ENCODE measurements at regions not wholly inside any gene's neighbourhood (a gene's known extent, or its start where the extent isn't known, plus 50 kb on each side); places are given as distances from the start of the nearest gene placed in this dataset.

GRCh38 chr1:95384567-95384966 lies 150.6 kb downstream of the RWDD3 start:
- peak; percentile 38 to 86 for DNase-seq (ENCODE audit: low read depth in 1 of 2, low spot score in 2 of 2)
- Histone ChIP-seq H2AK5ac (ENCODE audit: low read depth, low read length) (no peak overlapping the region), H3K4me2 (ENCODE audit: insufficient read depth in 1 of 2, low read depth in 2 of 2, low read length in 2 of 2) (no peak overlapping the region), H3K23ac (ENCODE audit: insufficient read length) (no peak overlapping the region), H3K36me3 (ENCODE audit: control insufficient read depth in 2 of 4, insufficient read depth in 4 of 4, low read length in 3 of 4) (no peaks in the 10 kb centered on the region), H3K9me3 (ENCODE audit: insufficient read depth in 2 of 2, low read depth in 1 of 2, low read length in 1 of 2) (no peaks in the 10 kb centered on the region), H3K18ac (ENCODE audit: extremely low read depth, low read length) (no peak overlapping the region), H2BK120ac (replicated peaks; ENCODE audit: low read depth, low read length) (no peak overlapping the region), H4K91ac (replicated peaks; ENCODE audit: insufficient read length, low read length) (no peak overlapping the region), H3K56ac (replicated peaks; ENCODE audit: insufficient read length, low read depth, low read length) (no peak overlapping the region), H3K4me3 (ENCODE audit: extremely low read depth in 1 of 4, insufficient read depth in 2 of 4, low read depth in 3 of 4, low read length in 4 of 4) (no peak overlapping the region), H3K23me2 (ENCODE audit: low read depth, low read length) (no peaks in the 10 kb centered on the region), H3K14ac (ENCODE audit: insufficient read length) (no peak overlapping the region), H3K79me1 (ENCODE audit: low read depth, low read length) (no peaks in the 10 kb centered on the region), H2BK5ac (ENCODE audit: low read depth, low read length) (no peak overlapping the region), H4K20me1 (replicated peaks in 1 of 2; ENCODE audit: control insufficient read depth in 1 of 2, insufficient read depth in 2 of 2, low read length in 2 of 2) (peaks cover 0 to 2% of the 10 kb centered on the region in 2 experiments), H3K4ac (replicated peaks; ENCODE audit: insufficient read length, low read depth, low read length) (no peak overlapping the region), H3K27me3 (replicated peaks in 1 of 4; ENCODE audit: control insufficient read depth in 3 of 4, extremely low read depth in 1 of 4, insufficient read depth in 3 of 4, low read length in 3 of 4) (no peaks in the 10 kb centered on the region; a peak in 1 of 7 replicates), H3K9ac (replicated peaks in 1 of 4; ENCODE audit: extremely low read depth in 1 of 4, low read depth in 3 of 4, low read length in 3 of 4) (no peak overlapping the region), H3K27ac (ENCODE audit: low read depth, low read length) (no peak overlapping the region), H2BK15ac (ENCODE audit: low read length) (no peak overlapping the region), H4K5ac (ENCODE audit: insufficient read length, low read depth, low read length) (no peak overlapping the region), H2BK12ac (ENCODE audit: low read depth, low read length) (no peak overlapping the region), H3K4me1 (replicated peaks in 1 of 4; ENCODE audit: control insufficient read depth in 3 of 4, insufficient read depth in 4 of 4, low read length in 3 of 4) (no peaks in the 10 kb centered on the region), H3K79me2 (ENCODE audit: control insufficient read depth in 1 of 2, insufficient read depth in 2 of 2, low read length in 2 of 2) (no peaks in the 10 kb centered on the region), H4K8ac (ENCODE audit: extremely low read depth, insufficient read depth, low read length) (no peak overlapping the region), H2AFZ (ENCODE audit: low read length) (no peak overlapping the region), H2BK20ac (ENCODE audit: low read length) (no peak overlapping the region)
- 74% methylated on average over 3 of the region's 3 CpGs; no CpG with 5 or more reads in 1 of the 2 experiments for WGBS, 2 experiments (ENCODE audit: extremely low coverage in 1 of 2, insufficient coverage in 1 of 2, insufficient read length in 1 of 2, insufficient replicate concordance in 2 of 2, low coverage in 1 of 2, low lambda C conversion rate in 2 of 2, missing lambda C conversion rate in 1 of 2)
- peak; percentile 95 for FAIRE-seq
- CTCF ChIA-PET (ENCODE audit: partially characterized antibody) = interaction anchor here (1.0 to 1.3 kb wide), 2 partner anchors 12 to 17 kb away, joined by 4 read pairs; no protein-coding TSS in a partner anchor
- POLR2A ChIA-PET (ENCODE audit: partially characterized antibody) = no interaction called here
- no peak for TF ChIP-seq EP300 (IDR thresholded peaks at IDR 0.05; ENCODE audit: borderline replicate concordance in 1 of 2, low read depth in 2 of 2, low read length in 2 of 2)
- no peak for TF ChIP-seq CBX8 (IDR thresholded peaks at IDR 0.05; ENCODE audit: borderline replicate concordance, low read depth, low read length)
- no peak for TF ChIP-seq PHF8 (conservative IDR thresholded peaks at IDR 0.05; ENCODE audit: low read depth, low read length)
- TF ChIP-seq KDM1A (IDR thresholded peaks at IDR 0.05; ENCODE audit: borderline replicate concordance, low read length) = no peak
- TF ChIP-seq BCL11A (IDR thresholded peaks at IDR 0.05; ENCODE audit: low read depth in 2 of 2, low read length in 2 of 2) = no peak
- no peak for TF ChIP-seq CHD1 (IDR thresholded peaks at IDR 0.05; ENCODE audit: low read depth, low read length)
- no peak for TF ChIP-seq GTF2F1 (IDR thresholded peaks at IDR 0.05; ENCODE audit: borderline replicate concordance, low read depth, low read length)
- no peak for TF ChIP-seq NANOG (IDR thresholded peaks at IDR 0.05; ENCODE audit: insufficient read depth, low read depth, low read length, poor library complexity, severe bottlenecking)
- no peak for TF ChIP-seq SRF (IDR thresholded peaks at IDR 0.05; ENCODE audit: low read depth, low read length)

Measured in H1 (cell line).